HepG2 (cell line): ENCODE measurements at regions not wholly inside any gene's neighbourhood (a gene's known extent, or its start where the extent isn't known, plus 50 kb on each side); places are given as distances from the start of the nearest gene placed in this dataset.

Experiments used
- BHLHE40 ChIP-seq: IDR thresholded peaks from 2 replicates; pipeline ENCODE4 v1.6.1; 2011; ENCODE audit warnings: low read length, improper control_type of control experiment
- HIVEP1 ChIP-seq: sonication (generic); formaldehyde crosslinking; IDR thresholded peaks from 2 replicates; pipeline ENCODE4 v1.4.0; 2020; ENCODE audit warnings: mild to moderate bottlenecking, missing genetic modification reagents
- HNRNPK ChIP-seq: fragments of 200-400 bp; formaldehyde crosslinking; IDR thresholded peaks from 2 replicates; pipeline ENCODE4 v1.6.1; 2018; ENCODE audit warnings: low read length, low read depth, moderate library complexity, mild to moderate bottlenecking; ENCODE audit not compliant: poor library complexity, severe bottlenecking
- MTERF4 ChIP-seq: sonication (generic); formaldehyde crosslinking; IDR thresholded peaks from 2 replicates; pipeline ENCODE4 v1.8.0; 2023; ENCODE audit warnings: mild to moderate bottlenecking, missing genetic modification reagents
- ZC3H4 ChIP-seq: sonication (generic); formaldehyde crosslinking; IDR thresholded peaks from 2 replicates; pipeline ENCODE4 v1.4.0; 2020; ENCODE audit warnings: missing genetic modification reagents, borderline replicate concordance
- ZFP36L2 ChIP-seq: sonication (generic); formaldehyde crosslinking; IDR thresholded peaks from 2 replicates; pipeline ENCODE4 v1.4.0; 2020; ENCODE audit warnings: missing genetic modification reagents
- ZNF280D ChIP-seq: sonication (generic); formaldehyde crosslinking; IDR thresholded peaks from 2 replicates; pipeline ENCODE4 v1.5.1; 2020; ENCODE audit warnings: mild to moderate bottlenecking, missing genetic modification reagents
- ZNF296 ChIP-seq: sonication (generic); formaldehyde crosslinking; conservative IDR thresholded peaks from 2 replicates; pipeline ENCODE4 v1.5.0; 2020; ENCODE audit warnings: mild to moderate bottlenecking, missing genetic modification reagents
- ZNF484 ChIP-seq: sonication (generic); formaldehyde crosslinking; IDR thresholded peaks from 2 replicates; pipeline ENCODE4 v1.5.1; 2020; ENCODE audit warnings: mild to moderate bottlenecking, low read depth, missing genetic modification reagents, borderline replicate concordance
- ZNF564 ChIP-seq: sonication (generic); formaldehyde crosslinking; IDR thresholded peaks from 2 replicates; pipeline ENCODE4 v1.8.1; 2023; ENCODE audit warnings: mild to moderate bottlenecking, missing genetic modification reagents
- ZNF644 ChIP-seq: IDR thresholded peaks from 2 replicates; pipeline ENCODE4 v1.6.1; 2016; ENCODE audit warnings: low read depth
- ZSCAN9 ChIP-seq: IDR thresholded peaks from 2 replicates; pipeline ENCODE4 v1.6.1; 2016; ENCODE audit warnings: borderline replicate concordance
- ZZZ3 ChIP-seq: sonication (generic); formaldehyde crosslinking; IDR thresholded peaks from 2 replicates; pipeline ENCODE4 v1.4.0; 2020; ENCODE audit warnings: missing genetic modification reagents, mild to moderate bottlenecking, borderline replicate concordance
- TF ChIP-seq, protein P1 (sequence below): sonication (generic); formaldehyde crosslinking; IDR thresholded peaks from 2 replicates; pipeline ENCODE4; 2020; ENCODE audit warnings: missing genetic modification reagents, mild to moderate bottlenecking, borderline replicate concordance
- TF ChIP-seq, protein P2 (sequence below): sonication (generic); formaldehyde crosslinking; IDR thresholded peaks from 2 replicates; pipeline ENCODE4 v1.8.1; 2023; ENCODE audit warnings: mild to moderate bottlenecking, missing genetic modification reagents
- TF ChIP-seq, protein P3 (sequence below): sonication (generic); formaldehyde crosslinking; IDR thresholded peaks from 2 replicates; pipeline ENCODE4 v1.4.0; 2020; ENCODE audit warnings: mild to moderate bottlenecking, low read depth, missing genetic modification reagents

- TF ChIP-seq, protein P1, sequence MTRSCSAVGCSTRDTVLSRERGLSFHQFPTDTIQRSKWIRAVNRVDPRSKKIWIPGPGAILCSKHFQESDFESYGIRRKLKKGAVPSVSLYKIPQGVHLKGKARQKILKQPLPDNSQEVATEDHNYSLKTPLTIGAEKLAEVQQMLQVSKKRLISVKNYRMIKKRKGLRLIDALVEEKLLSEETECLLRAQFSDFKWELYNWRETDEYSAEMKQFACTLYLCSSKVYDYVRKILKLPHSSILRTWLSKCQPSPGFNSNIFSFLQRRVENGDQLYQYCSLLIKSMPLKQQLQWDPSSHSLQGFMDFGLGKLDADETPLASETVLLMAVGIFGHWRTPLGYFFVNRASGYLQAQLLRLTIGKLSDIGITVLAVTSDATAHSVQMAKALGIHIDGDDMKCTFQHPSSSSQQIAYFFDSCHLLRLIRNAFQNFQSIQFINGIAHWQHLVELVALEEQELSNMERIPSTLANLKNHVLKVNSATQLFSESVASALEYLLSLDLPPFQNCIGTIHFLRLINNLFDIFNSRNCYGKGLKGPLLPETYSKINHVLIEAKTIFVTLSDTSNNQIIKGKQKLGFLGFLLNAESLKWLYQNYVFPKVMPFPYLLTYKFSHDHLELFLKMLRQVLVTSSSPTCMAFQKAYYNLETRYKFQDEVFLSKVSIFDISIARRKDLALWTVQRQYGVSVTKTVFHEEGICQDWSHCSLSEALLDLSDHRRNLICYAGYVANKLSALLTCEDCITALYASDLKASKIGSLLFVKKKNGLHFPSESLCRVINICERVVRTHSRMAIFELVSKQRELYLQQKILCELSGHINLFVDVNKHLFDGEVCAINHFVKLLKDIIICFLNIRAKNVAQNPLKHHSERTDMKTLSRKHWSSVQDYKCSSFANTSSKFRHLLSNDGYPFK = no peak
- peak; percentile 64; the same call in 1 of the 2 replicates for TF ChIP-seq MTERF4 (CRISPR knock-in tag)
- 0 out of 2 replicates have a peak, but pooled peaks have one; percentile 61 for TF ChIP-seq ZNF280D (CRISPR knock-in tag)
- TF ChIP-seq HNRNPK = no peak
- 0 out of 2 replicates have a peak, but pooled peaks have one; percentile 45 for TF ChIP-seq ZZZ3
- peak; percentile 89 for TF ChIP-seq HIVEP1 (CRISPR knock-in tag)
- TF ChIP-seq ZFP36L2 (CRISPR knock-in tag) = no peak
- no peak for TF ChIP-seq BHLHE40
- no peak for TF ChIP-seq ZC3H4 (CRISPR knock-in tag)
- peak; percentile 74 for TF ChIP-seq ZNF644 (CRISPR knock-in tag)
- no peak for TF ChIP-seq ZNF296 (CRISPR knock-in tag)
- TF ChIP-seq, protein P2, sequence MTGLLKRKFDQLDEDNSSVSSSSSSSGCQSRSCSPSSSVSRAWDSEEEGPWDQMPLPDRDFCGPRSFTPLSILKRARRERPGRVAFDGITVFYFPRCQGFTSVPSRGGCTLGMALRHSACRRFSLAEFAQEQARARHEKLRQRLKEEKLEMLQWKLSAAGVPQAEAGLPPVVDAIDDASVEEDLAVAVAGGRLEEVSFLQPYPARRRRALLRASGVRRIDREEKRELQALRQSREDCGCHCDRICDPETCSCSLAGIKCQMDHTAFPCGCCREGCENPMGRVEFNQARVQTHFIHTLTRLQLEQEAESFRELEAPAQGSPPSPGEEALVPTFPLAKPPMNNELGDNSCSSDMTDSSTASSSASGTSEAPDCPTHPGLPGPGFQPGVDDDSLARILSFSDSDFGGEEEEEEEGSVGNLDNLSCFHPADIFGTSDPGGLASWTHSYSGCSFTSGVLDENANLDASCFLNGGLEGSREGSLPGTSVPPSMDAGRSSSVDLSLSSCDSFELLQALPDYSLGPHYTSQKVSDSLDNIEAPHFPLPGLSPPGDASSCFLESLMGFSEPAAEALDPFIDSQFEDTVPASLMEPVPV (CRISPR knock-in tag) = peak; percentile 21; the same call in 1 of the 2 replicates
- TF ChIP-seq ZSCAN9 (CRISPR knock-in tag) = peak; percentile 90; the same call in 1 of the 2 replicates
- TF ChIP-seq ZNF484 (CRISPR knock-in tag) = no peak
- TF ChIP-seq ZNF564 (CRISPR knock-in tag) = peak; percentile 20; the same call in 1 of the 2 replicates
- TF ChIP-seq, protein P3, sequence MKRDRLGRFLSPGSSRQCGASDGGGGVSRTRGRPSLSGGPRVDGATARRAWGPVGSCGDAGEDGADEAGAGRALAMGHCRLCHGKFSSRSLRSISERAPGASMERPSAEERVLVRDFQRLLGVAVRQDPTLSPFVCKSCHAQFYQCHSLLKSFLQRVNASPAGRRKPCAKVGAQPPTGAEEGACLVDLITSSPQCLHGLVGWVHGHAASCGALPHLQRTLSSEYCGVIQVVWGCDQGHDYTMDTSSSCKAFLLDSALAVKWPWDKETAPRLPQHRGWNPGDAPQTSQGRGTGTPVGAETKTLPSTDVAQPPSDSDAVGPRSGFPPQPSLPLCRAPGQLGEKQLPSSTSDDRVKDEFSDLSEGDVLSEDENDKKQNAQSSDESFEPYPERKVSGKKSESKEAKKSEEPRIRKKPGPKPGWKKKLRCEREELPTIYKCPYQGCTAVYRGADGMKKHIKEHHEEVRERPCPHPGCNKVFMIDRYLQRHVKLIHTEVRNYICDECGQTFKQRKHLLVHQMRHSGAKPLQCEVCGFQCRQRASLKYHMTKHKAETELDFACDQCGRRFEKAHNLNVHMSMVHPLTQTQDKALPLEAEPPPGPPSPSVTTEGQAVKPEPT (CRISPR knock-in tag) = peak; percentile 58; the same call in 1 of the 2 replicates
Measured at GRCh38 chr4:123555233-123555806, 158.7 kb downstream of the SPRY1 start (continued).
